ENCODE measurements at regions not wholly inside any gene's neighbourhood (a gene's known extent, or its start where the extent isn't known, plus 50 kb on each side); places are given as distances from the start of the nearest gene placed in this dataset.
"Not testable (repeated sequence)": the region's sequence is repeated elsewhere in the genome, so short reads cannot be mapped to it uniquely, and the experiment has no call there.

- in situ Hi-C loops (cut with MboI; ENCODE audit: low pct_unique_long_range_greater_than_20kb, low sequenced_read_pairs), result no loop called here
- no peak for DNase-seq
Observed at GRCh38 chr4:93888308-93888707, 59.8 kb downstream of the ATOH1 start.

GRCh38 chr4:93888768-93889167 is 60.2 kb downstream of the ATOH1 start:
- in situ Hi-C loops (cut with MboI; ENCODE audit: low pct_unique_long_range_greater_than_20kb, low sequenced_read_pairs), result no loop called here
- DNase-seq, result no peak

GRCh38 chr4:93891244-93891643 is 62.7 kb downstream of the ATOH1 start:
- no peak for DNase-seq
- in situ Hi-C loops (cut with MboI; ENCODE audit: low pct_unique_long_range_greater_than_20kb, low sequenced_read_pairs), result no loop called here

- in situ Hi-C loops (cut with MboI; ENCODE audit: low pct_unique_long_range_greater_than_20kb, low sequenced_read_pairs), result no loop called here
- no peak for DNase-seq
Observed at GRCh38 chr4:93894995-93895394, 66.4 kb downstream of the ATOH1 start.

- no peak for DNase-seq
- in situ Hi-C loops (cut with MboI; ENCODE audit: low pct_unique_long_range_greater_than_20kb, low sequenced_read_pairs), result no loop called here
Observed at GRCh38 chr4:93896516-93896915, 68.0 kb downstream of the ATOH1 start.

GRCh38 chr4:93897559-93897958 is 69.0 kb downstream of the ATOH1 start:
- peak; percentile 16 for DNase-seq
- in situ Hi-C loops (cut with MboI; ENCODE audit: low pct_unique_long_range_greater_than_20kb, low sequenced_read_pairs), result no loop called here

GRCh38 chr4:93908778-93909177 is 80.2 kb downstream of the ATOH1 start:
- DNase-seq, result no peak
- in situ Hi-C loops (cut with MboI; ENCODE audit: low pct_unique_long_range_greater_than_20kb, low sequenced_read_pairs), result no loop called here

GRCh38 chr4:93911671-93912070 is 83.1 kb downstream of the ATOH1 start:
- in situ Hi-C loops (cut with MboI; ENCODE audit: low pct_unique_long_range_greater_than_20kb, low sequenced_read_pairs), result no loop called here
- no peak for DNase-seq

GRCh38 chr4:93912146-93912545 is 83.6 kb downstream of the ATOH1 start:
- in situ Hi-C loops (cut with MboI; ENCODE audit: low pct_unique_long_range_greater_than_20kb, low sequenced_read_pairs), result no loop called here
- DNase-seq, result peak; percentile 14

- in situ Hi-C loops (cut with MboI; ENCODE audit: low pct_unique_long_range_greater_than_20kb, low sequenced_read_pairs), result no loop called here
- peak; percentile 21 for DNase-seq
Observed at GRCh38 chr4:93918856-93919255, 90.3 kb downstream of the ATOH1 start.

- DNase-seq, result not testable (repeated sequence)
Observed at GRCh38 chr4:93923570-93923969, 95.0 kb downstream of the ATOH1 start.

GRCh38 chr4:93947286-93947685 is 118.7 kb downstream of the ATOH1 start:
- DNase-seq, result no peak
- in situ Hi-C loops (cut with MboI; ENCODE audit: low pct_unique_long_range_greater_than_20kb, low sequenced_read_pairs), result no loop called here

More at GRCh38 chr4:93923570-93923969, 95.0 kb downstream of the ATOH1 start:
- in situ Hi-C loops (cut with MboI; ENCODE audit: low pct_unique_long_range_greater_than_20kb, low sequenced_read_pairs), result not testable (repeated sequence)

GRCh38 chr4:93950239-93950638 is 121.7 kb downstream of the ATOH1 start:
- in situ Hi-C loops (cut with MboI; ENCODE audit: low pct_unique_long_range_greater_than_20kb, low sequenced_read_pairs); DNase-seq: not testable (repeated sequence)

GRCh38 chr4:93957186-93957585 is 128.6 kb downstream of the ATOH1 start:
- no peak for DNase-seq
- in situ Hi-C loops (cut with MboI; ENCODE audit: low pct_unique_long_range_greater_than_20kb, low sequenced_read_pairs), result no loop called here

- in situ Hi-C loops (cut with MboI; ENCODE audit: low pct_unique_long_range_greater_than_20kb, low sequenced_read_pairs), result no loop called here
- no peak for DNase-seq
Observed at GRCh38 chr4:93960450-93960849, 131.9 kb downstream of the ATOH1 start.

- no peak for DNase-seq
- in situ Hi-C loops (cut with MboI; ENCODE audit: low pct_unique_long_range_greater_than_20kb, low sequenced_read_pairs), result no loop called here
Observed at GRCh38 chr4:93960916-93961315, 132.4 kb downstream of the ATOH1 start.

- in situ Hi-C loops (cut with MboI; ENCODE audit: low pct_unique_long_range_greater_than_20kb, low sequenced_read_pairs), result no loop called here
- no peak for DNase-seq
Observed at GRCh38 chr4:93981594-93981993, 153.0 kb downstream of the ATOH1 start.

- no peak for DNase-seq
- in situ Hi-C loops (cut with MboI; ENCODE audit: low pct_unique_long_range_greater_than_20kb, low sequenced_read_pairs), result no loop called here
Observed at GRCh38 chr4:93982255-93982654, 153.7 kb downstream of the ATOH1 start.

- in situ Hi-C loops (cut with MboI; ENCODE audit: low pct_unique_long_range_greater_than_20kb, low sequenced_read_pairs), result no loop called here
- no peak for DNase-seq
Observed at GRCh38 chr4:93983140-93983539, 154.6 kb downstream of the ATOH1 start.

- no peak for DNase-seq
- in situ Hi-C loops (cut with MboI; ENCODE audit: low pct_unique_long_range_greater_than_20kb, low sequenced_read_pairs), result no loop called here
Observed at GRCh38 chr4:93994175-93994994, 165.8 kb downstream of the ATOH1 start.

- no peak for DNase-seq
- in situ Hi-C loops (cut with MboI; ENCODE audit: low pct_unique_long_range_greater_than_20kb, low sequenced_read_pairs), result no loop called here
Observed at GRCh38 chr4:93996895-93997294, 168.3 kb downstream of the ATOH1 start.
